ENCODE measurements at regions not wholly inside any gene's neighbourhood (a gene's known extent, or its start where the extent isn't known, plus 50 kb on each side); places are given as distances from the start of the nearest gene placed in this dataset.
A peak's percentile ranks its signal among the peaks of the same experiment; 100 is the strongest.

DNA sequence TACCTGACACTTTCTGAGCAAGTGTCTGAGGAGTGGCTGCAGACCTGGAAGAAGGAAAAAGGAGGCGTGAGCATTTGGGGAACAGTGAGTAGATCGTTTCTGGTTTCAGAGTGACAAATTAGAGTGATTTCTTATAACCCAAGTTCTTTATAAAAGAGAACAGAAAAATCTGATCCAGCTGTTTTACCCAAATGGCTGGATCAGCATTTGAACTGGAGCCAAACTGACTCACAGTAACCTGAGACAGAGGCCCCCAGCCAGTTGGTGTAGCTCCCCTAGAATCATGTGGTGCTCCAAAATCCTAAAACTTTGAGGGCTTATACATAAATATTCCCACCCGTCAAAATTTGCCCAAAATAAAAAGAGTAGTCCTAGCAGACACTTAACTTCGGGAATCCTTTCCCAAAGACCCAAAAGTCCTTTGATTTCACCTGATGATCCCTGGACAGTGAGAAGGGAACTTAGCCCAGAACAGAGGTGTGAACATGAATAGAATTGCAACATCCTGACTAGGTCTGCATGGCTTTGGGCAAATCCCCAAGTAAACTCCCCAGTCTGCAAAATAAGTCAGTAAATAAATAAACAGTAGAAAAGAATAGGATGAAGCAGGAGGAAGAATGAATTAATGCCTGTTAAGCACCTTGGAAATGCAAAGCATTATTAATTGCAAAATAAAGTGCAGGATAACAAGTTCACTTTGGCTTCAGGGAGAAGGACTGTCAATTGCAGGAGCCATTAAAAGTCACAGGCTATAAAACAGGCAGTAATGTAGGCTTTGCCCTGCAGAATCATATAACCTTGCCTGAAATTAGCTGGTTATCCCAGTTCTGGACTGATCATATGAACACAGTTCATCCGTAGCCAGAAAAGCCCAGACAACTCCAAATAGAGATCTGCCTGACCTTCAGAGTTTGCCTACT is 262.0 kb upstream of the JARID2 start:
- Histone ChIP-seq H3K4me3 (ENCODE audit: low read depth, low read length) (no peak overlapping the region), H3K27me3 (ENCODE audit: control insufficient read depth, insufficient read depth, low read length) (no peaks in the 10 kb centered on the region), H3K36me3 (ENCODE audit: control insufficient read depth, insufficient read depth, low read length) (no peaks in the 10 kb centered on the region)
- no peak for FAIRE-seq
- peak; percentile 72 for DNase-seq (ENCODE audit: low read depth)
- TF ChIP-seq, protein P1, sequence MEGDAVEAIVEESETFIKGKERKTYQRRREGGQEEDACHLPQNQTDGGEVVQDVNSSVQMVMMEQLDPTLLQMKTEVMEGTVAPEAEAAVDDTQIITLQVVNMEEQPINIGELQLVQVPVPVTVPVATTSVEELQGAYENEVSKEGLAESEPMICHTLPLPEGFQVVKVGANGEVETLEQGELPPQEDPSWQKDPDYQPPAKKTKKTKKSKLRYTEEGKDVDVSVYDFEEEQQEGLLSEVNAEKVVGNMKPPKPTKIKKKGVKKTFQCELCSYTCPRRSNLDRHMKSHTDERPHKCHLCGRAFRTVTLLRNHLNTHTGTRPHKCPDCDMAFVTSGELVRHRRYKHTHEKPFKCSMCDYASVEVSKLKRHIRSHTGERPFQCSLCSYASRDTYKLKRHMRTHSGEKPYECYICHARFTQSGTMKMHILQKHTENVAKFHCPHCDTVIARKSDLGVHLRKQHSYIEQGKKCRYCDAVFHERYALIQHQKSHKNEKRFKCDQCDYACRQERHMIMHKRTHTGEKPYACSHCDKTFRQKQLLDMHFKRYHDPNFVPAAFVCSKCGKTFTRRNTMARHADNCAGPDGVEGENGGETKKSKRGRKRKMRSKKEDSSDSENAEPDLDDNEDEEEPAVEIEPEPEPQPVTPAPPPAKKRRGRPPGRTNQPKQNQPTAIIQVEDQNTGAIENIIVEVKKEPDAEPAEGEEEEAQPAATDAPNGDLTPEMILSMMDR (IDR thresholded peaks at IDR 0.05; ENCODE audit: insufficient read depth, low read length, severe bottlenecking), result no peak

DNA sequence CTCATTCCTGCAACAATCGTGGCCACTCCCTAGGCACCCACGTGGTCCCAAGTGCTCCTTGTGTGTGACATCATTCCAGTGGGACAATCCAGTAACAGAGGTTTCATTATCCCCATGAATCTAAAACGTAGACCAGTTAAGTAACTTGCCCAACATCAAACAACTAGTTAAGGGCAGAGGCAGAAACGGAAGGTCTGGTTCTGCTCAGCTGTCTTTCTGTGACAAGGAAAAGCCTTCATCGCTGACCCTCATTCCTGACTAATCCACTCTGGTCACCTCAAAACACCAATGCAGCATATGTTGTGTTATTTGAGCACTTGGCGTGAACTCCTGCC is 261.4 kb upstream of the JARID2 start:
- no peak for FAIRE-seq
- peak; percentile 36 for DNase-seq (ENCODE audit: low read depth)
- H3K36me3 ChIP-seq (ENCODE audit: control insufficient read depth, insufficient read depth, low read length), result no peaks in the 10 kb centered on the region
- H3K27me3 ChIP-seq (ENCODE audit: control insufficient read depth, insufficient read depth, low read length), result no peaks in the 10 kb centered on the region
- TF ChIP-seq, protein P1 (IDR thresholded peaks at IDR 0.05; ENCODE audit: insufficient read depth, low read length, severe bottlenecking), result no peak
- H3K4me3 ChIP-seq (ENCODE audit: low read depth, low read length), result no peak overlapping the region

DNA sequence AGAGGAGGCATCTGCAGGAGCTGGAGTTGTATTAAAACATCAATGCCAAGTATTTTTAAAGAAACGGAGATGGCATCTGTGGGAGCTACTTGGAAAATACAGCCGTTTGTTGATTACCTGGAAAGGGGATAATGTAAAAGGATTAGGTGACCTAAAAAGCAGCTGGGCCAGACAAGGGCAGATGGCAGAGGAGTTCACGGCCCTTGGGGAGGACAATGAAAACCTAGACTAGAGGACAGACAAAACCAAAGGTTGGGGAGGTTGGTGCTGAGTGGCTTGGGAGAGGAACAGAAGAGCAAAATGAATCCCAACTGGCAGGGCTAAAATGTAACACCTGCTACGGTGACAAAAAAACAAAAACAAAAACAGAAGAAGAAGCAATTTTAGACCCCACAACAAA is 260.5 kb upstream of the JARID2 start:
- TF ChIP-seq, protein P1 (IDR thresholded peaks at IDR 0.05; ENCODE audit: insufficient read depth, low read length, severe bottlenecking), result no peak
- H3K4me3 ChIP-seq (ENCODE audit: low read depth, low read length), result no peak overlapping the region
- H3K36me3 ChIP-seq (ENCODE audit: control insufficient read depth, insufficient read depth, low read length), result no peaks in the 10 kb centered on the region
- no peak for DNase-seq (ENCODE audit: low read depth)
- FAIRE-seq, result no peak
- no peaks in the 10 kb centered on the region for H3K27me3 ChIP-seq (ENCODE audit: control insufficient read depth, insufficient read depth, low read length)

DNA sequence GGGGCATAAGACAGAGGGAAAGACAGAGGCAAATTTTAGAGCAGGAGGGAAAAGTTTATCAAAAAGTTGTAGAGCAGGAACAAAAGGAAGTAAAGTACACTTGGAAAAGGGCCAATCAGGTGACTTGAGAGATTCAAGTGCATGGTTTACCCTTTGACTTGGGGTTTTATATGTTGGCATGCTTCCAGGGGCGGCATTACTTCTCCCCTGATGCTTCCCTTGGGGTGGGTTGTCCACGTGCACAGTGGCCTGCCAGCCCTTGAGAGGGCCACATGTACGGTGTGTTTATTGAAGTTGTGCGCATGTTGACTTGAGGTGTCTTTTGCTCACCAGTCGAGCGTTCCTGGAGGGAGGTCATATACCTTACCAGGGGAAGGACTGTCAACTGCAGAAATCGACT is 259.5 kb upstream of the JARID2 start:
- DNase-seq (ENCODE audit: low read depth) (no peak), FAIRE-seq (peak; percentile 28)
- Histone ChIP-seq H3K36me3 (ENCODE audit: control insufficient read depth, insufficient read depth, low read length) (no peaks in the 10 kb centered on the region), H3K27me3 (ENCODE audit: control insufficient read depth, insufficient read depth, low read length) (no peaks in the 10 kb centered on the region), H3K4me3 (ENCODE audit: low read depth, low read length) (no peak overlapping the region)
- TF ChIP-seq, protein P1 (IDR thresholded peaks at IDR 0.05; ENCODE audit: insufficient read depth, low read length, severe bottlenecking), result no peak

DNA sequence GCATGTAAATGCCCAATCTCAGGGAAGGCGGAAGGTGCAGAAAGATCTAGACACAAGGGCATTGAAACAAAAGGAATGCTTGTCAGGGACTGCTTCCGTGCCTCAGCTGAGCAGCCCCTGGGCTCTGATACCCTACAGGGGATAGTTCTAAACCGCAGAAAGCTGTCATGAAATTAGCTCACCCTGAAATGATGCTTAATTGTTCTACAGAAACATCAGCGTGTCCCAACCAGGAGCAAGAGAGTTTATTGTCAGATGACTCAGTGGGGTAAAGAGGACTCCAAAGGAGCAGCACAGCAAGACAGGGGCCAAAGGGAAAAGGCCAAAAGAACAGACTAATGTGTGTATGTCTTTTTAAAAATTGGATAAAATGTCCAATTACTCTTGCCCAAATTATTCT is 258.4 kb upstream of the JARID2 start:
- Histone ChIP-seq H3K36me3 (ENCODE audit: control insufficient read depth, insufficient read depth, low read length) (no peaks in the 10 kb centered on the region), H3K4me3 (ENCODE audit: low read depth, low read length) (no peak overlapping the region), H3K27me3 (ENCODE audit: control insufficient read depth, insufficient read depth, low read length) (no peaks in the 10 kb centered on the region)
- TF ChIP-seq, protein P1 (IDR thresholded peaks at IDR 0.05; ENCODE audit: insufficient read depth, low read length, severe bottlenecking), result no peak
- FAIRE-seq (no peak), DNase-seq (ENCODE audit: low read depth) (no peak)

DNA sequence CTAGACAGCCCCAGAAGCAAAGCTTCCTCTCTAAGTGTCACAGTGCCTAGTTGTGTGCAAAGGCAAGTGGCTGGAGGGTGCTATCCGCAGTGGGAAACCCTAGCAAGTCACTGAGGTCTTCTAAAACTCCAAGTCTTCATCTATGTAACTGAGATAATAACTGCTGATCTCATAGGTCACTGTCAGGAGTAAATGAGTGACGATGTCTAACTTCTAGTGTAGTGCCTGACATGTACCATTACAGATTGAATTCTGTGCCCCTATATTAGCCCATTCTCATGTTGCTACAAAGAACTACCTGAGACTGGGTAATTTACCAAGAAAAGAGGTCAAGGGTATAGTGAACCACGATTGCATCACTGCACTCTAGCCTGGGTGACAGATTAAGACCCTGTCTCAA is 253.5 kb upstream of the JARID2 start:
- TF ChIP-seq, protein P1 (IDR thresholded peaks at IDR 0.05; ENCODE audit: insufficient read depth, low read length, severe bottlenecking), result no peak
- no peak overlapping the region for H3K4me3 ChIP-seq (ENCODE audit: low read depth, low read length)
- DNase-seq (ENCODE audit: low read depth) (no peak), FAIRE-seq (no peak)
- H3K27me3 ChIP-seq (ENCODE audit: control insufficient read depth, insufficient read depth, low read length), result no peaks in the 10 kb centered on the region
- no peaks in the 10 kb centered on the region for H3K36me3 ChIP-seq (ENCODE audit: control insufficient read depth, insufficient read depth, low read length)
